ENCODE measurements at regions not wholly inside any gene's neighbourhood (a gene's known extent, or its start where the extent isn't known, plus 50 kb on each side); places are given as distances from the start of the nearest gene placed in this dataset.

DNA sequence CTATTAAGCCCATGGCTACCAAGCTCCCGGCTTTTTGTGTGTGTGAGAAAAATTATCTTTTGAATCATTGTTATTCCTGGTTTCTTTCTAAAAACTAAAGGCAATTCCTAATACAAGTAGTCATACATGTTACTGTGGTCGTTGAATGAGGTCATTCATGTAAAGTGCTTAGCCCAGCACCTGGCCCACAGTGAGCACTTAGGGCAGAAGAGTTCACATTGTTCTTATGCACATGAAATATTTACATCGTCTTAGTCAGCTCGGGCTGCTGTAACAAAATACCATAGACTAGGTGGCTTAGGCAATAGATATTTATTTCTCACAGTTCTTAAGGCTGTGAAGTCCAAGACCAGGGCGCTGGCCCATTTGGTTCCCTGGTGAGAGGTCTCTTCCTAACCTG is 216.1 kb downstream of the SHQ1 start:
- 81 to 95% methylated on average over 5 of the region's 5 CpGs for WGBS, 2 donors
- Histone ChIP-seq H3K36me3 (ENCODE audit: low read depth, missing control alignments) (no peaks in the 10 kb centered on the region), H3K4me3 (no peak overlapping the region), H3K27me3 (no peaks in the 10 kb centered on the region), H3K27ac (no peak overlapping the region), H3K4me1 (no peaks in the 10 kb centered on the region), H3K9me3 (no peaks in the 10 kb centered on the region)
- TF ChIP-seq, protein P1, sequence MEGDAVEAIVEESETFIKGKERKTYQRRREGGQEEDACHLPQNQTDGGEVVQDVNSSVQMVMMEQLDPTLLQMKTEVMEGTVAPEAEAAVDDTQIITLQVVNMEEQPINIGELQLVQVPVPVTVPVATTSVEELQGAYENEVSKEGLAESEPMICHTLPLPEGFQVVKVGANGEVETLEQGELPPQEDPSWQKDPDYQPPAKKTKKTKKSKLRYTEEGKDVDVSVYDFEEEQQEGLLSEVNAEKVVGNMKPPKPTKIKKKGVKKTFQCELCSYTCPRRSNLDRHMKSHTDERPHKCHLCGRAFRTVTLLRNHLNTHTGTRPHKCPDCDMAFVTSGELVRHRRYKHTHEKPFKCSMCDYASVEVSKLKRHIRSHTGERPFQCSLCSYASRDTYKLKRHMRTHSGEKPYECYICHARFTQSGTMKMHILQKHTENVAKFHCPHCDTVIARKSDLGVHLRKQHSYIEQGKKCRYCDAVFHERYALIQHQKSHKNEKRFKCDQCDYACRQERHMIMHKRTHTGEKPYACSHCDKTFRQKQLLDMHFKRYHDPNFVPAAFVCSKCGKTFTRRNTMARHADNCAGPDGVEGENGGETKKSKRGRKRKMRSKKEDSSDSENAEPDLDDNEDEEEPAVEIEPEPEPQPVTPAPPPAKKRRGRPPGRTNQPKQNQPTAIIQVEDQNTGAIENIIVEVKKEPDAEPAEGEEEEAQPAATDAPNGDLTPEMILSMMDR (IDR thresholded peaks at IDR 0.05), result no peak
- TF ChIP-seq POLR2A (IDR thresholded peaks at IDR 0.05), result no peak
- intact Hi-C loops (cut with DNase I; ENCODE audit: low total_unique reads), result no loop called here
- no peak for DNase-seq

DNA sequence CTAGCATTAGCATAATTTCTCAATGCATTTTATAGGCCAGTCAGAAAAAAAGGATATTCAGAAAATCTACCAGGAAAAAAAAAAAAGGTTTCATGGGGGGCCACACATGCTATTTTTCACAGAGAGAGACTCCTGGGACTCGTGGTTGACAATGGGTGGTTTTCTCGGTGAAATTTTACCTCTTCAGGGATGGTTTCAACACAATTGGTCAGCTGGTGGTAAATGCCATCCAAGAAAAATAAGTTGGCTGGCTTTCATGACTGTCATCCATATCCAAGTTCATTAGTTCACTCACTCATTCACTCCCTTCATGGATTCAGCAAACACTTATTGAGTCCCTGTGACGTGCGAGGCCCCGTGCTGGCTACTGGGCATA is 217.3 kb downstream of the SHQ1 start:
- Histone ChIP-seq H3K4me1 (no peaks in the 10 kb centered on the region), H3K4me3 (no peak overlapping the region), H3K36me3 (ENCODE audit: low read depth, missing control alignments) (no peaks in the 10 kb centered on the region), H3K9me3 (no peaks in the 10 kb centered on the region), H3K27me3 (no peaks in the 10 kb centered on the region), H3K27ac (no peak overlapping the region)
- intact Hi-C loops (cut with DNase I; ENCODE audit: low total_unique reads), result no loop called here
- no peak for DNase-seq
- TF ChIP-seq, protein P1 (IDR thresholded peaks at IDR 0.05), result no peak
- TF ChIP-seq POLR2A (IDR thresholded peaks at IDR 0.05), result no peak
- 95 to 97% methylated on average over 5 of the region's 5 CpGs for WGBS, 2 donors

DNA sequence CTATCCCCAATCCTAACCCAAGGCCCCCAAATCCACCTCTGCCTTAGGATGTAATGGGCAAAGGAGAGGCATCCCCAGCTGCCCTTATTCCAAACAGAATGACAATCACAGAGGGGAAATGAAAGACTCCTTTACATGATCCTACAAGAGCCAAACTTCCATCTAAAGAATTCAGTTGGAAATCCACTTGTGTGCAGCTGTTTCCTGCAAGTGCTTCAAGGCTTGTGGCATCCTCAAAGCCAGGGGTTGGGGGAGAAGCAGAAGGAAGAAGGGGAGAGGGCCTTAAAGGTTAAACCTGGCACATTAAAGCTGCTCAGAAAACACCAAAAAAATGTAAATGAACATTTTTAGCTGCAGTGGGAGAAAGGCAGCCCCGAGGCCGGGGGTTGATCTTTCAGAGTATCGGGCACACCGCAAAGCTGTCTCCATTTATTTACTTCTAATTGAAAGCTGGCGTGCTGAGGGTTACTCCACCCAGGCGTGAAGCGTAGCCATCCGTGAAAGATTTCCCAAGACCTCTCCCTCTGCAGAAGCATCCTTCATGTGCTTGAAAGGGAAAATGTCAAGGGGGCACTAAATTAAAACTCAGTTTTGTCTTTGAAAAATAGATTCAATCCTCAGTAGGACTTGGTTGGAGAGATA is 217.8 kb downstream of the SHQ1 start:
- no peak overlapping the region for H3K27ac ChIP-seq
- no peak for TF ChIP-seq POLR2A (IDR thresholded peaks at IDR 0.05)
- TF ChIP-seq, protein P1 (IDR thresholded peaks at IDR 0.05), result no peak
- H3K36me3 ChIP-seq (ENCODE audit: low read depth, missing control alignments), result no peaks in the 10 kb centered on the region
- H3K4me3 ChIP-seq, result no peak overlapping the region
- H3K4me1 ChIP-seq, result no peaks in the 10 kb centered on the region
- no peaks in the 10 kb centered on the region for H3K27me3 ChIP-seq
- intact Hi-C loops (cut with DNase I; ENCODE audit: low total_unique reads), result no loop called here
- no peaks in the 10 kb centered on the region for H3K9me3 ChIP-seq
- DNase-seq, result no peak
- 83 to 88% methylated on average over 8 of the region's 8 CpGs for WGBS, 2 donors

DNA sequence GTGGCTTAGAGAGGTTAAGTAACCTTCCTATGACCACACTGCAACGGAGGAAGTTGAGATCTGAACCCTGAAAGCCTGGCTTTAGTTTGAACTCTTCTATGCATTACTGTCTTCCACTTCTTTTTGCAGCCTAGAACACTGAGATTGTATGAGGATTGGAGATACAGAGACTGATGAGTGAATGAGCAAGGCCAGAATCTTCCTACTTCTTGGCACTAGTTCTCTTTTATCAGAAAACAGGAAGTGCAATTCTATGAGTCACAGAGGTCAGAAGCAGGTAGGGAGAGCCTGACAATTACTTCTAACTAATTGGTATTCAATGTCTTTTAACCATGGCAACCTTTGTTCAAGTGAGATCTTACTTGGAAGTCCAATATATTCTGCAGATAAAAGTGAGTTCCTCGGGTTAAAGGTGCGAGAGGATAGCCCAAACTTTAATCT is 219.0 kb downstream of the SHQ1 start:
- H3K4me3 ChIP-seq, result no peak overlapping the region
- no peak overlapping the region for H3K27ac ChIP-seq
- H3K36me3 ChIP-seq (ENCODE audit: low read depth, missing control alignments), result no peaks in the 10 kb centered on the region
- H3K27me3 ChIP-seq, result no peaks in the 10 kb centered on the region
- TF ChIP-seq, protein P1 (IDR thresholded peaks at IDR 0.05), result no peak
- TF ChIP-seq POLR2A (IDR thresholded peaks at IDR 0.05), result no peak
- no peak for DNase-seq
- no peaks in the 10 kb centered on the region for H3K4me1 ChIP-seq
- 58 to 61% methylated on average over 3 of the region's 3 CpGs for WGBS, 2 donors
- intact Hi-C loops (cut with DNase I; ENCODE audit: low total_unique reads), result no loop called here
- H3K9me3 ChIP-seq, result no peaks in the 10 kb centered on the region

DNA sequence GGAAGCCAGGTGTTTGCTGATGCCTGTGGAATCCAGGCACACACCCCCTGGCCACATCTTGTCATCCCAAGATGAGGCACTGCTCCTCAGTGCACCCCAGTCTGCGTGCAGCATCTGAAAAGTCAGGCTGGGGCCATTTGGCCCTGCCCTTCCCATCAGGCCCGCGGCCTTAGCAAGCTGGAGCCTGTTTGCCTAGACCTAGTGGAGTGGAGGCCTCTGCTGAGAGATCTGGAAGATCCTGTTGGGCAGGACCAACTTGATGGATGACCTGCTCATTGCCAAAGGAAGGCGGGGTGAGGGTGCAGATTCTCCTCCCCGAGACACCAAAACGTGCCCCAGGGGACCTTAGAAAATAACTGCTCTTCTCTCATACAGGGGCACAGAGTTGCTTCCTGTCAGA is 220.2 kb downstream of the SHQ1 start:
- DNase-seq, result no peak
- Histone ChIP-seq H3K27ac (no peak overlapping the region), H3K4me3 (no peak overlapping the region), H3K4me1 (no peaks in the 10 kb centered on the region), H3K27me3 (no peaks in the 10 kb centered on the region), H3K36me3 (ENCODE audit: low read depth, missing control alignments) (no peaks in the 10 kb centered on the region), H3K9me3 (no peaks in the 10 kb centered on the region)
- TF ChIP-seq POLR2A (IDR thresholded peaks at IDR 0.05), result no peak
- TF ChIP-seq, protein P1 (IDR thresholded peaks at IDR 0.05), result no peak
- intact Hi-C loops (cut with DNase I; ENCODE audit: low total_unique reads), result no loop called here
- WGBS, 2 donors, result 87 to 89% methylated on average over 6 of the region's 6 CpGs

Measured in testis (tissue), 2 donors.